ENCODE measurements at regions not wholly inside any gene's neighbourhood (a gene's known extent, or its start where the extent isn't known, plus 50 kb on each side); places are given as distances from the start of the nearest gene placed in this dataset.
"Not testable (repeated sequence)": the region's sequence is repeated elsewhere in the genome, so short reads cannot be mapped to it uniquely, and the experiment has no call there.

- WGBS = 88% methylated on average over 5 of the region's 5 CpGs
- ATAC-seq (no peak), DNase-seq (no peak)
- H3K4me3 ChIP-seq (ENCODE audit: low read length) = no peak overlapping the region
- no peaks in the 10 kb centered on the region for H3K9me3 ChIP-seq (ENCODE audit: control insufficient read depth, low read length)
- intact Hi-C loops (cut with DNase I) = no loop called here
- no peaks in the 10 kb centered on the region for H3K4me1 ChIP-seq (ENCODE audit: control insufficient read depth, insufficient read depth, low read length)
- H3K27me3 ChIP-seq (ENCODE audit: control insufficient read depth, insufficient read depth) = no peaks in the 10 kb centered on the region
- H3K27ac ChIP-seq (ENCODE audit: low read length) = no peak overlapping the region
Observed at GRCh38 chr2:84016183-84016582, 442.9 kb downstream of the SUCLG1 start.

- DNase-seq (no peak), ATAC-seq (no peak)
- Histone ChIP-seq H3K27ac (ENCODE audit: low read length) (no peak overlapping the region), H3K27me3 (ENCODE audit: control insufficient read depth, insufficient read depth) (no peaks in the 10 kb centered on the region), H3K4me1 (ENCODE audit: control insufficient read depth, insufficient read depth, low read length) (no peaks in the 10 kb centered on the region), H3K9me3 (ENCODE audit: control insufficient read depth, low read length) (no peaks in the 10 kb centered on the region), H3K4me3 (ENCODE audit: low read length) (no peak overlapping the region)
- intact Hi-C loops (cut with DNase I) = no loop called here
- 92% methylated on average over 2 of the region's 2 CpGs for WGBS
Observed at GRCh38 chr2:83997889-83998288, 461.2 kb downstream of the SUCLG1 start.

GRCh38 chr2:83994633-83995179, 464.4 kb downstream of the SUCLG1 start:
- DNase-seq (no peak), ATAC-seq (no peak)
- intact Hi-C loops (cut with DNase I) = no loop called here
- Histone ChIP-seq H3K4me3 (ENCODE audit: low read length) (no peak overlapping the region), H3K9me3 (ENCODE audit: control insufficient read depth, low read length) (no peaks in the 10 kb centered on the region), H3K4me1 (ENCODE audit: control insufficient read depth, insufficient read depth, low read length) (no peaks in the 10 kb centered on the region), H3K27ac (ENCODE audit: low read length) (no peak overlapping the region), H3K27me3 (ENCODE audit: control insufficient read depth, insufficient read depth) (no peaks in the 10 kb centered on the region)
- 69% methylated on average over 2 of the region's 2 CpGs for WGBS

GRCh38 chr2:83993873-83994632, 465.0 kb downstream of the SUCLG1 start:
- WGBS = 78% methylated on average over 1 of the region's 1 CpG
- H3K4me3 ChIP-seq (ENCODE audit: low read length) = no peak overlapping the region
- intact Hi-C loops (cut with DNase I) = no loop called here
- H3K27me3 ChIP-seq (ENCODE audit: control insufficient read depth, insufficient read depth) = no peaks in the 10 kb centered on the region
- no peaks in the 10 kb centered on the region for H3K9me3 ChIP-seq (ENCODE audit: control insufficient read depth, low read length)
- H3K27ac ChIP-seq (ENCODE audit: low read length) = no peak overlapping the region
- DNase-seq = no peak
- no peak for ATAC-seq
- no peaks in the 10 kb centered on the region for H3K4me1 ChIP-seq (ENCODE audit: control insufficient read depth, insufficient read depth, low read length)

- H3K9me3 ChIP-seq (ENCODE audit: control insufficient read depth, low read length) = no peaks in the 10 kb centered on the region
- WGBS = 84% methylated on average over 3 of the region's 3 CpGs
- intact Hi-C loops (cut with DNase I) = no loop called here
- H3K27me3 ChIP-seq (ENCODE audit: control insufficient read depth, insufficient read depth) = no peaks in the 10 kb centered on the region
- H3K4me3 ChIP-seq (ENCODE audit: low read length) = no peak overlapping the region
- DNase-seq = no peak
- H3K4me1 ChIP-seq (ENCODE audit: control insufficient read depth, insufficient read depth, low read length) = no peaks in the 10 kb centered on the region
- H3K27ac ChIP-seq (ENCODE audit: low read length) = no peak overlapping the region
- no peak for ATAC-seq
Observed at GRCh38 chr2:83991992-83992391, 467.1 kb downstream of the SUCLG1 start.

- intact Hi-C loops (cut with DNase I) = no loop called here
- Histone ChIP-seq H3K4me3 (ENCODE audit: low read length) (no peak overlapping the region), H3K27ac (ENCODE audit: low read length) (no peak overlapping the region), H3K4me1 (ENCODE audit: control insufficient read depth, insufficient read depth, low read length) (no peaks in the 10 kb centered on the region), H3K27me3 (ENCODE audit: control insufficient read depth, insufficient read depth) (no peaks in the 10 kb centered on the region), H3K9me3 (ENCODE audit: control insufficient read depth, low read length) (no peaks in the 10 kb centered on the region)
- ATAC-seq = no peak
- 38% methylated on average over 1 of the region's 1 CpG for WGBS
- no peak for DNase-seq
Observed at GRCh38 chr2:83990636-83991035, 468.4 kb downstream of the SUCLG1 start.

GRCh38 chr2:83976628-83977027, 482.5 kb downstream of the SUCLG1 start:
- H3K27ac ChIP-seq (ENCODE audit: low read length); ATAC-seq; H3K9me3 ChIP-seq (ENCODE audit: control insufficient read depth, low read length); H3K4me1 ChIP-seq (ENCODE audit: control insufficient read depth, insufficient read depth, low read length); H3K4me3 ChIP-seq (ENCODE audit: low read length); intact Hi-C loops (cut with DNase I); DNase-seq; H3K27me3 ChIP-seq (ENCODE audit: control insufficient read depth, insufficient read depth): not testable (repeated sequence)
- WGBS = 94% methylated on average over 6 of the region's 6 CpGs

- no peak for DNase-seq
- no peak overlapping the region for H3K27ac ChIP-seq (ENCODE audit: low read length)
- H3K9me3 ChIP-seq (ENCODE audit: control insufficient read depth, low read length) = no peaks in the 10 kb centered on the region
- intact Hi-C loops (cut with DNase I) = no loop called here
- H3K4me1 ChIP-seq (ENCODE audit: control insufficient read depth, insufficient read depth, low read length) = no peaks in the 10 kb centered on the region
- H3K4me3 ChIP-seq (ENCODE audit: low read length) = no peak overlapping the region
- no peaks in the 10 kb centered on the region for H3K27me3 ChIP-seq (ENCODE audit: control insufficient read depth, insufficient read depth)
- ATAC-seq = no peak
- 69% methylated on average over 3 of the region's 3 CpGs for WGBS
Observed at GRCh38 chr2:83972128-83972527, 487.0 kb downstream of the SUCLG1 start.

GRCh38 chr2:83971547-83971946, 487.5 kb downstream of the SUCLG1 start:
- no peak overlapping the region for H3K27ac ChIP-seq (ENCODE audit: low read length)
- H3K9me3 ChIP-seq (ENCODE audit: control insufficient read depth, low read length) = no peaks in the 10 kb centered on the region
- H3K27me3 ChIP-seq (ENCODE audit: control insufficient read depth, insufficient read depth) = no peaks in the 10 kb centered on the region
- H3K4me3 ChIP-seq (ENCODE audit: low read length) = no peak overlapping the region
- H3K4me1 ChIP-seq (ENCODE audit: control insufficient read depth, insufficient read depth, low read length) = no peaks in the 10 kb centered on the region
- intact Hi-C loops (cut with DNase I) = no loop called here
- no peak for ATAC-seq
- DNase-seq = no peak
- WGBS = 52% methylated on average over 2 of the region's 2 CpGs

- no peak for DNase-seq
- Histone ChIP-seq H3K27me3 (ENCODE audit: control insufficient read depth, insufficient read depth) (no peaks in the 10 kb centered on the region), H3K27ac (ENCODE audit: low read length) (no peak overlapping the region), H3K4me1 (ENCODE audit: control insufficient read depth, insufficient read depth, low read length) (no peaks in the 10 kb centered on the region), H3K4me3 (ENCODE audit: low read length) (no peak overlapping the region), H3K9me3 (ENCODE audit: control insufficient read depth, low read length) (no peaks in the 10 kb centered on the region)
- 79% methylated on average over 4 of the region's 4 CpGs for WGBS
- intact Hi-C loops (cut with DNase I) = no loop called here
- ATAC-seq = no peak
Observed at GRCh38 chr2:83970217-83970929, 488.7 kb downstream of the SUCLG1 start.

GRCh38 chr2:83969085-83969484, 490.0 kb downstream of the SUCLG1 start:
- DNase-seq = no peak
- Histone ChIP-seq H3K9me3 (ENCODE audit: control insufficient read depth, low read length) (no peaks in the 10 kb centered on the region), H3K27me3 (ENCODE audit: control insufficient read depth, insufficient read depth) (no peaks in the 10 kb centered on the region), H3K27ac (ENCODE audit: low read length) (no peak overlapping the region), H3K4me3 (ENCODE audit: low read length) (no peak overlapping the region), H3K4me1 (ENCODE audit: control insufficient read depth, insufficient read depth, low read length) (no peaks in the 10 kb centered on the region)
- no peak for ATAC-seq
- intact Hi-C loops (cut with DNase I) = no loop called here
- 87% methylated on average over 3 of the region's 3 CpGs for WGBS
